RPMI8226 (cell line): ENCODE measurements at regions not wholly inside any gene's neighbourhood (a gene's known extent, or its start where the extent isn't known, plus 50 kb on each side); places are given as distances from the start of the nearest gene placed in this dataset.
"Not testable (repeated sequence)": the region's sequence is repeated elsewhere in the genome, so short reads cannot be mapped to it uniquely, and the experiment has no call there.

Experiments used
- DNase-seq: peaks from one replicate; pipeline ENCODE4 v3.0.0-alpha.2; 2015

DNA sequence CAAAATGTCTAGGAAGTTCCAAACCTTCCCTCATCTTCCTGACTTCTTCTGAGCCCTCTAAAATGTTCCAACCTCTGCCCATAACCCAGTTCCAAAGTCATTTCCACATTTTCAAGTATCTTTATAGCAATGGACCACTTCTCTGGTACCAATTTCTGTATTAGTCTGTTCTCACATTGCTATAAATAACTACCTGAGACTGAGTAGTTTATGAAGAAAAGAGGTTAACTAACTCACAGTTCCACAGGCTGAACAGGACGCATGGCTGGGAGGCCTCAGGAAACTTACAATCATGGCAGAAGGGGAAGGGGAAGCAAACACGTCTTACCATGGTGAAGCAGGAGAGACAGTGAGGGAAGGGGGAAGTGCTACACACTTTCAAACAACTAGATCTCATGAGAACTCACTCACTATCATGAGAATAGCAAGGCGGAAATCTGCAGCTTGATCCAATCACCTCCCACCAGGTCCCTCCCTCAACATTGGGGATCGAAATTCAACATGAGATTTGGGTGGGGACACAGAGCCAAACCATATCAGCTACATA lies 213.2 kb upstream of the MGAT5 start:
- DNase-seq, result not testable (repeated sequence)

GRCh38 chr2:134041877-134042276 lies 212.0 kb upstream of the MGAT5 start:
- no peak for DNase-seq

GRCh38 chr2:134043028-134043427 lies 210.8 kb upstream of the MGAT5 start:
- DNase-seq, result not testable (repeated sequence)

DNA sequence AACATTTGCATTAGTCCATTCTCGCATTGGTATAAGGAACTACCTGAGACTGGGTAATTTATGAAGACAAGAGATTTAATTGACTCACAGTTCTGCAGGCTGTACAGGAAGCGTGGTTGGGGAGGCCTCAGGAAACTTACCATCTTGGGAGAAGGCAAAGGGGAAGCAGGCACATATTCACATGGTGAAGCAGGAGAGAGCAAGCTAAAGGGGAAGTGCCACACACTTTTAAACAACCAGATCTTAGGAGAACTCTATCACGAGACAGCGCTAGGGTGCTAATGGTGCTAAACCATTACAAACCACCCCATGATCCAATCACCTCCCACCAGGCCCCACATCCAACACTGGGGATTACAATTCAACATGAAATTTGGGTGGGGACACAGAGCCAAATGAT lies 201.7 kb upstream of the MGAT5 start:
- DNase-seq, result no peak

- DNase-seq, result peak; percentile 0
These were observed 197.7 kb upstream of the MGAT5 start for GRCh38 chr2:134056173-134056572.

DNA sequence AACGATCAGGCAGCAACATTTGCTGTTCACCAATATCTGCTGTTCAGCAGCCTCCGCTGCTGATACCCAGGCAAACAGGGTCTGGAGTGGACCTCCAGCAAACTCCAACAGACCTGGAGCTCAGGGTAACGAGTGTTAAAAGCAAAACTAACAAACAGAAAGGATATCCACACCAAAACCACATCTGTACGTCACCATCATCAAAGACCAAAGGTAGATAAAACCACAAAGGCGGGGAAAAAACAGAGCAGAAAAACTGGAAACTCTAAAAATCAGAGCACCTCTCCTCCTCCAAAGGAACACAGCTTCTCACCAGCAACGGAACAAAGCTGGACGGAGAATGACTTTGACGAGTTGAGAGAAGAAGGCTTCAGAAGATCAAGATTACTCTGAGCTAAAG lies 192.8 kb upstream of the MGAT5 start:
- DNase-seq, result not testable (repeated sequence)

- DNase-seq, result not testable (repeated sequence)
These were observed 191.6 kb upstream of the MGAT5 start for GRCh38 chr2:134062235-134062634.

DNA sequence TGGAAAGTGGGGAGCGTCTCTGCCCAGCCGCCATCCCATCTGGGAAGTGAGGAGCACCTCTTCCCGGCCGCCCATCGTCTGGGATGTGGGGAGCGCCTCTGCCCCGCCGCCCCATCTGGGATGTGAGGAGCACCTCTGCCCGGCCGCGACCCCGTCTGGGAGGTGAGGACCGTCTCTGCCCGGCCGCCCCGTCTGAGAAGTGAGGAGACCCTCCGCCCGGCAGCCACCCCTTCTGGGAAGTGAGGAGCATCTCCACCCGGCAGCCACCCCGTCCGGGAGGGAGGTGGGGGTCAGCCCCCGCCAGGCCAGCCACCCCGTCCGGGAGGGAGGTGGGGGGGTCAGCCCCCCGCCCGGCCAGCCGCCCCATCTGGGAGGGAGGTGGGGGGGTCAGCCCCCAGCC lies 190.0 kb upstream of the MGAT5 start:
- not testable (repeated sequence) for DNase-seq

- DNase-seq, result no peak
These were observed 183.6 kb upstream of the MGAT5 start for GRCh38 chr2:134070281-134070741.

GRCh38 chr2:134072341-134072740 lies 181.5 kb upstream of the MGAT5 start:
- no peak for DNase-seq

- DNase-seq, result no peak
These were observed 180.8 kb upstream of the MGAT5 start for GRCh38 chr2:134073023-134073422.

DNA sequence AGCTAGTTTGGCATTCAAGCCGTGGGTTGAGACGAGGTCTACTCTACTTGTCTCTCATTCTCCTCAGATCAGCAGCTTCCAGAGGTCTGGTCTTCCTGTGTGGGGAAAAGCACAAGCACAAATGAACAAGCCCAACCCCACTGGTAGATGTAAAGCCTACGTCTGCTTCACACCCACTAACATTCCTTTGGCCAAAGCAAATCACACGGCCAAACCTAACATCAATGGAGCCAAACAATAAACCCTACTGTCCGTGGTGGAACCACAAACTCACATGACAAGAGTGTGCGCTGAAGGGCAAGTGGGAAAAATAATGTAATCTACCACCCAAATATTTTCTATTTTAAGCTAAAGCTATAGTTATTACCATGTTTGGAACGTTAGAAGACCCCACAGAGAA lies 179.3 kb upstream of the MGAT5 start:
- DNase-seq, result no peak

DNA sequence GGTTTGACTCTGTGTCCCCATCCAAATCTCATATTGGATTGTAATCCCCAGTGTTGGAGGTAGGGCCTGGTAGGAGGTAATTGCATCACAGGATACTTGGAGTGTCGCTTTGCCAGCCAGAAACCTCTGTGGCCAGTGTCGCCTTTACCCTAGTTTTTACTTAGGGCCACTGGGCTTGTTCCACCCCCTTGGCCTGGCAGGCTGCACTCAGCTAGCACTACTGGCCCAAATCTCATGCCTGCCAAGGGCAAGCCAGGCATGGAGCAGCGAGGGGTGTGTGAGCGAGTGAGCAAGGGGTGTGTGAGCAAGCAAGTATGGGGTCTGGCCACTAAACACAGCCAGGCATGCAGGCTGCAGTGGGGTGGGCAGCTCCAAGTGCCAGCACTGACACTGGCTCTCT lies 178.7 kb upstream of the MGAT5 start:
- no peak for DNase-seq

DNA sequence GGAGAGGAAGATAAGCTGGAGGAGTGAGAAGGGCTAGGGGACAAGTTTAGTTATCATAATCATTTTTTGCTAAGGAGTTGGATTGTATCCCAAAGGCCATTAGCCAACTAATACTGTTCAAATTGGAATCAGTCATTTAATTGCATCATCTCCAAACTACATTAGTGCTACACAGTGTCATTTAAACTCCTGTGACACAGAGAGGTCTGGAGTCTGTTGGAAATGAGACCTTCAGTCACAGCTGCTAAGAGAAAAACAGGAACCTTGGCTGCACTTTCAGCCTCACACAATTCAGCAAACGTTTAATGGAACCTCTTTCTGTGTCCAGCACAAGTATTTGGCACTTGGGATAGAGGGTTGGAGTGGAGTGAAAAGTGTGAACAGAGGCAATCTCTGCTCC lies 175.5 kb upstream of the MGAT5 start:
- peak; percentile 40 for DNase-seq

GRCh38 chr2:134079373-134079772 lies 174.5 kb upstream of the MGAT5 start:
- DNase-seq, result peak; percentile 72

DNA sequence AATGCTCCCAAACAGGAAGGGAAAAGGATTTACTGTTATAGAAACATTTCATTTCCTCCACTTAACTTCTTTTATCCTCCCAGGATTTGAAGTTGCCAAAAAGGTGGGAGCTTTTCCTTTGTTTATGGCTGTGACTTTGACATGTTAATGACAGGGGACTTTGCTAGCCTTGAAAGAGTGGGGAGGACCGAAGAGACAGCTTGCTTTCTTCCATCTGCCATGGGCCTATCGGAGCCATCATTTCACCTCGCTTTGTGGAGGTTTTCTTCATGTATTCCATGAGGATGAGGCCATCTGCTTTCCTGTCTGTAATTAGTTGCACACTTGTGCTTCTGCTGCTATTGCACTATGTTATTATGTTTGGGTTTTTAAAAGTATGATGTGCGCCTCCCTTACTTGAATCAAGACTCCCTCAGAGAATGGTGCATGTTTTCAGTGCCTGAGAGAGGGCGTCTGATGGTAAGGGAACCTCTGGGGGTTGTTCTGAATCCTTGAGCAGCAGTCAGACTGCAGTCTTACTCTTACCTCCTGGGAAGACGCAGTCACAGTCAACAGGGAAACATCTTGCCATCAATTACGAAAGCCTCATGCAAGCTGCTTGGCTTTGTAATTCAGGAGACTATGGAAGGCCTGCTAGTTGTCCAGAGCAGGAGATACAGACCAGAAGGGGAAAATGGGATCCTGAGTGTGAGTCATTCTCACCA lies 173.3 kb upstream of the MGAT5 start:
- DNase-seq, result no peak

DNA sequence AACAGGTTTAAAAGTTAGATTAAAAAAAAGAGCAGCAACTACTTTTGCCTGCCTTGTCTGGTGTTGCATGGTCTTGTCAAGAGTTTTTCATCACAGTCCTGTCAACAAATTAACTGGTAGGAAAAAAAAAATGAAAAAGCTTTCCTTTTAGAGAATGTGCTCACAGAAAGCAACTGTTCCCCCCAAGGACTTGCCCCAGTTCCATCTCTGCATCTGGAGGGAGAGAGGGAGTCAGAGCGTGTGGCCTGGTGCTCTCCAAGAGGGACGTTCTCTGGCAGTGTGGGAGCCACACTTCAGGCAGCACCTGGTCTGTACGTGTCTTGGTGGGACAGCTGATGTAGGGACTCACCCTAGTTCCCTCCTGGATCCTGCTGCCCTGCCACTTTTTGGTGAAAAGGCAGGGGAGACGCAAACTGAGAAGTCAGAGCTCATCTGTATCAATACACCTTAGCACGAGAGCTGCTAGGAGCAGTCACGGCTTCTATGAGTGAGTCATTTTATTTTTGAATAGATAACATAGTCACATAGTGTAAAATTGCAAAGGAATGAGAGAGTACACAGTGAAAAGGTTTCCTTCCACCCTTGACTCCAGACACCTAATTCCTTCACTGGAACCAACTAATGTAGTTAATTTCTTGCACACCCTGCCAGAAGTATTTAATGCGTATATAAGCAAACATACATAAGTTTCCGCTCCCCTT lies 172.5 kb upstream of the MGAT5 start:
- no peak for DNase-seq

- DNase-seq, result no peak
These were observed 170.3 kb upstream of the MGAT5 start for GRCh38 chr2:134083548-134083947.

- no peak for DNase-seq
These were observed 167.2 kb upstream of the MGAT5 start for GRCh38 chr2:134086594-134087219.

GRCh38 chr2:134087371-134087921 lies 166.4 kb upstream of the MGAT5 start:
- DNase-seq, result no peak

GRCh38 chr2:134089454-134089853 lies 164.4 kb upstream of the MGAT5 start:
- DNase-seq, result no peak

- no peak for DNase-seq
These were observed 156.1 kb upstream of the MGAT5 start for GRCh38 chr2:134097740-134098139.

DNA sequence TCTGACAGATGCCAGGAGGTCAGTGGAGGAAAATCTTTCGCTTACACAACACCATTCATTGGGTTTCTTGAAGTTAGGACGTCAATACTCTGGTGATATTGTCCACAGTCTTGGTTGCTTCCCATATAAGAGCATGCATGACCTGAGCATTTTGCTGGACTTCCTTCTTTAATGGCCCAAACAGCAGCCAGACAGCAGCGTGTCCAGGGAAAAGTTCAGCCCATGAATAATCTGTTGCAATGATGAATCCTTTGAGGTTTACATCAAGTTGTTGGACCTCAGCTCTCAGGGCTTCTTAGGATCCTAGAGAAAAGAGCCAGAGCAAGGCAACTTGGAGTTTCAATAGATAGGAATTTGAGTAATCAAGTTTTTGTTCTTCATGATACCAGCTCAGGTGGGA lies 155.6 kb upstream of the MGAT5 start:
- no peak for DNase-seq
